CD4-positive, alpha-beta T cell treated with Interleukin-10 for 1 hour (primary cell): ENCODE measurements at regions not wholly inside any gene's neighbourhood (a gene's known extent, or its start where the extent isn't known, plus 50 kb on each side); places are given as distances from the start of the nearest gene placed in this dataset.

Experiments used
- DNase-seq: peaks from one replicate; pipeline ENCODE4 v3.0.0-alpha.2; 2020

DNA sequence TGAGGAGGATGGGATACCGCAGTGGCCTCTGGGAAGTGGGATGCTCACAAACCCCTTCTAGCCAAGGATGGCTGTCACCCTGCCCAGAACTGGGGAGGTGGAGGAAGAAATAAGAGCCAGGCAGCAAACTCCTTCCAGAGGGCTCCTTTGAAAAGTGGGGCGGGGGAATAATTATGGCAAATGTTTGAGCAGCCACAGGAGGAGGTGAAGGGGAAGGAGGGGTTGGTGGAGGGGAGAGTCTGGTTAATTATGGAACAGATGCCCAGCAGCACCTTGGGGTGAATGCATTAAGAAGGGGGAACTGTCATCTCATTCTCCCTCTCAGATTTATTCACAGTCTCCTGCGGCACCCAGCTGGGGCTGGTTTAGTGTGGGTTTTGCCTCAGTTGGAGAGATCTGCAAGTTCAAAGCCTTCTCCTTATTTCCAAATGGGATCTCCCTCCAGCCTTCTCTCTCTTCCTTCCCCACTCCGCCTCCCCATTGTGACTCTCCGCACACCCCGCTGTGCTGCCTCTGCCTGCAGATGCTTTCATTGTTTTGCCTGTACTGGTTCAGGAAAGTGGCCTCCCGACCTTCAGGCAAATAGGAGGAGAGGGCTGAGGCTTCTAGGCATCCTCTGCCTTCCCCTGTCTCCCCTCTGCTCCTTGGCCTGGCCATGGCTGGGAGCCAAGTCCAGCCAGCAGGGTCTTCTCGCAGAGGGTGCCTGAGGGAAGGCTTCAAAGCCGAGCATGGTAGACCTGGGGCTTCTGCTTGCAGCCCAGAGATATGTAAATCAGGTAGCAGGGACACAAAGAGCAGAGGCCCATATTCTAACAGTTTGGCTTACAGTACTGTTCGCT, 457.2 kb upstream of the MEX3C start:
- no peak for DNase-seq

DNA sequence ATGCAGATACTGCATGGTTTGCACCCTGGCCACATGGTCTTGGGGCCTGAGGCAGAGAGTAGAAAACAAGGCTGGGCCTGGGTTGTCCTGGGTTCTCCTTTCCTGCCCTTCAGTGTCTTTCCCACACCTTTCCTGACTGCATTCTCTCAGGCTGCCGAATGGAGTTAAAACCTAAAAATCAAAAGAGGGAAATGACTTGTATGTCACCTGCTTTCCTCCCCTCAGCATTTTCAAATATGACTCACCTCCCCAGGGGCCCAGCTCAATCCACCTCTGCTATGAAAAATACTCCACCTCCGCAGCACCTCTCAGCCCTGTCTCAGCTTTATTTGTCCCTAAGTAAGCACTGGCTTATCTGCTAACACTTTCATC, 457.8 kb upstream of the MEX3C start:
- no peak for DNase-seq

DNA sequence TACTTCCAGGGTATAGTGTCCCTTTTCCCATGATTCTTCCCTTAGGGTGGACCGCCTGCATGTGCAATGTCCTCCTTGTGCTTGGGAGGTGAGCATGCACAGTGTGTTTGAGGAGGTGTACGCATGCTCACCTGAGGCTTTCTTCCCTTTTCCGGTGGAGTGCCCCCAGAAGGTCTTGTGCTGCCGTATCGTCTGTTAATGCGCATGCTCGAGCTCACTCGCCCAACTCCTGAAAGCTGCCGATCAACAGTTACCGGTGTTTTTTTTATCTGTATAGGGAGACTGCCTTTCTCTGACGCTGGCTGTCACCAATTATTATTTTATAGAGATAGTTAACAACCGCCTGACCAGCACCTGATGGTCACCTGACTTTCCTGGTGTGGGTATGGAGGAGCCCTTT, 458.8 kb upstream of the MEX3C start:
- no peak for DNase-seq

DNA sequence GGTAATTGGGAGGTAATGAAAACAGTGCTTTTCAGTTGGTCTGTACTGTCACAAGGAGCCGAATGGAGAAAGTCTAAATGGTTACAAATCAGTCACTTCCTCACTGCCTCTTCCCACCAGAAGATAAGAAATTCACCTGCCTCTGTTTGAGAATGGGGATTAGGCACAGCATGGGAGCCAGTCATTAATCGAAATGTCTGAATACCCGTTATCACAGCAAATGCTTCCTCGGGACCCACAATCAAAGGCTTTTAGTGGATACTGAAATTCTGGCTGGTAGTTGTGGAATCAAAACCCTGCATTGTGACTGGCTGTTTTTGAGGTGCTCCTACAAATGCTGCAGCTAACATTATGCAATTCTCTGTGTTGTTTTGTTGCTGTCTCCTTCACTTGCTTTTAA, 461.0 kb upstream of the MEX3C start:
- DNase-seq: no peak

DNA sequence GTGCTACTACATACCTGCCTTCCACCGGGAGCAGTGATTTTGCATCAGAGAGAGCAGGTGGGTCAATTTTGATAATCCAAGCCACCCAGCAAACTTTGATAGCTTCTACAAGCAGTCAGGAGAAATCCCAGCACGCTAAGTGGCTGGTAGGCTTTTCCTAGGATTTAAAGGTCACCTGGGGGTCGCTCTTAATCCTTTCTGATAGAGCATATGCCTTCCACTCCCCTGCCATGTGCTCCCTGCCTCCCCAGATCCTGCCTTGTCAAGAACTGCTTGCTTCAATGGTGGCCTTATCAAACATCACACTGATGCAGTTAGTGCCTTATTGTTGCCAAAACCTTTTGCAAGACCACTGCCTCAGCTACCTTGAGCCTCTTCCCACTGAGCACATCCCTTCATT, 462.3 kb upstream of the MEX3C start:
- no peak for DNase-seq

DNA sequence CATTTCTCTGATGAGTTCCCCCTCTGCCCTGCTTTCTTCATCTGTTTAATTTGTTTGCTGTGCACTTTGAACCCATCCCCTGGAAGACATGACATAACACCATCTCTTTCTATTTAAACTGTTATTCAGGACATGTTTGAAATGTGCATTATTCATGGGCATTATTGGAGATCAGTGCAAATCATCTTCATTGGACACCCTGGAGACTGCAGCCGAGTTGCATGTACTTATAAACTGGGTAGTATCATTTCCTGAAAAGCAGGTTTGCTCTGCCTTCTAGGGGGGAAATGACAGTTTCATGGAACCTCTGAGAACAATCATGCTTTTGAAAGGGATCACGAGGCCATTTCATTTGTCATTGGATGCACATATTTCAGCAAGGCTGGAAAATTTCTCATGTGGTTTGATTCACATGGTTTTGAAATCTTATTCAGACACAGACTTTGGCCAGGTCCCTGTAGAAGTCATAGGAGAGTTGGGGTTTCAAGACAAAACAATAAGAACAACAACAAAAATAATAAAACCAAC, 462.8 kb upstream of the MEX3C start:
- DNase-seq: no peak

DNA sequence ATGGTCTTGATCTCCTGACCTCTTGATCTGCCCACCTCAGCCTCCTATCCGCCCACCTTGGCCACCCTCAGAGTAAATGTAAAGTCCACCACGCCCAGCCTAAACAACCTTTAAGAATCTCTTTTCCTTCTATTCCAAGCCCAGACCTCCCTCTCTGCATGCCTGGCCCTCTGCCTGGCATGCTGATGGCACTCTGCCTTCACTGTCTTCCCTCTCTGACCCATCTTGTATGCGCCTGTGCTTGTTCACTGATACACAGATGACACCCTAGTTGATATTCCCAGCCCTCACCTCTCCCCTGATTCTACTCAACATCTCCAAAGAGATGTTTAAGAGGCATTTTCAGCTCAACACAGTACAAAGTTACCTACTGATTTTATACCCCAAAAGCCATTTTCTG, 466.8 kb upstream of the MEX3C start:
- no peak for DNase-seq

DNA sequence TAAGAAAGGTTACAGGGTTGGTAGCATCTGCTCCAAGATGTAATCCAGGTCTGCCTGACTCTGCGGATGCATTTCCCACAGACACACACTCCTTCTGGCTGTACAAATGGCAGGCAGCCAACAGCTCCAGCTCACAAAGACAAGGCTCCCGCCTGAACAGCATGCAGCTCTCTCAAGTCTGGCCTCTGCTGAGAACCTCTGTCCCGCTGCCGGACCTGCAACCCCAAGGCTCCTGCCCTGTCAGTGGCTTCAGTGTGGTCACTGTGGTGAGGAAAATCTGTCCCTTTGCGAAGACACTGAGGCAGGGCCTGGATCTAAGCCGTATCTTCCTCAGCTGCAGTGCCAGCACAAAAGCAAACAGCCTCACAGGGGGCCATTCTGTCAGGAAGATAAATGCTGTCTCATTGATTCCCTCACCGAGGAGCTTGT, 469.3 kb upstream of the MEX3C start:
- DNase-seq: no peak

DNA sequence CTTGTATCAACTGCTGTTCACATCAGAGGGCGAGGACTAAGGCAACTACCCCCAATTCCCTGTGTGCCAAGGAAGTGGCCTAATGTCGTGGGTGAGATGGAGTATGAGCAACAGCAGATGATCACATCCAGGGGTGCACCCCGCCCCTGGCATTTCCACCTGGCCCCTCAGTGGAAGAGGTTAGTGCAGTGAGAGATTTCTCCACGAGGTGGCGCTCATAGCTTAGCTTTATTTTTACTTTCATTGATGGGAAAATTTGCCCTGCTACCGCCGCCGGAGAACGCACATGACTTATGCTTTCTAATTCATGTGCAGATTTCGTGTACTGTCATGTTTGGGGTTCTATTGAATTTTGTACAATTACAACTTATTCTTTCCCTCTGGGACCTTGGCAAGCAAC, 470.6 kb upstream of the MEX3C start:
- peak; percentile 21 for DNase-seq

DNA sequence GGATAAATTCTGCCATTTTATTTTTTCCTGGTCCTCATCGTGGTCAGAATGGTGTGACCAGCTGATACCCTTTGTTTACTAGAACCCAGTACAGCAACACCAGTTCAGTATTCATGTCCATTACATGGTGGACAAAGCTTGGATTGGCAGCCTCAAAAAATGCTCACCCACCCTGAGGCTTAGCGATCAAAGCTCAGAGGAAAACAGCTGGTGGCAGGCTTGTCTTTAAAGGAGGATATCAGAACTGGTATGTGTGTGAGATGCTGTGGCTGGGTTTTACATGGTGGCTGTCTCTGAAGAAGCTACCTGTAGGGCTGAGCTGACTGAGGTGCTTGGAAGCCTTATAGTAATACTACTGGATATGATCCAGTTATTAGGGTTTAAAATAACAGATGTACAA, 471.1 kb upstream of the MEX3C start:
- DNase-seq: no peak

DNA sequence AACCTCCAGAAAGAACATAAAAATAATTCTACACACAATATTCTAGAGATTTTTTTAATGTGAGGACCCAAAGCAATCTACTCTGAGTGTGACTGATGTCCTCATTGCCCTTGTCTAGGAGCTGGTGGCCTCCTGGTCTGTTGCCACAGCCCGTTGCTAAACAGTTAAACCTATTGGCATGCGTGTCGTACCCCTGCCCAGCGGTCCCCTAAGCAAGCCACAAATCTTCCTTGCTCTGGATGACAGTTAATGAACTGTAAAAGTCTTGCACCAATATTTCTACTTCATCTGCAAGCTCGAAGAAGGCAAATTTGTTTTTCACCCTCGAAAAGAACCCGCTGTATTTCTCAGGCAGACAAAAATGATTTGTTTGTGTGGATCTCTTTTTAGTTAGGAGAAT, 489.1 kb upstream of the MEX3C start:
- DNase-seq: no peak

DNA sequence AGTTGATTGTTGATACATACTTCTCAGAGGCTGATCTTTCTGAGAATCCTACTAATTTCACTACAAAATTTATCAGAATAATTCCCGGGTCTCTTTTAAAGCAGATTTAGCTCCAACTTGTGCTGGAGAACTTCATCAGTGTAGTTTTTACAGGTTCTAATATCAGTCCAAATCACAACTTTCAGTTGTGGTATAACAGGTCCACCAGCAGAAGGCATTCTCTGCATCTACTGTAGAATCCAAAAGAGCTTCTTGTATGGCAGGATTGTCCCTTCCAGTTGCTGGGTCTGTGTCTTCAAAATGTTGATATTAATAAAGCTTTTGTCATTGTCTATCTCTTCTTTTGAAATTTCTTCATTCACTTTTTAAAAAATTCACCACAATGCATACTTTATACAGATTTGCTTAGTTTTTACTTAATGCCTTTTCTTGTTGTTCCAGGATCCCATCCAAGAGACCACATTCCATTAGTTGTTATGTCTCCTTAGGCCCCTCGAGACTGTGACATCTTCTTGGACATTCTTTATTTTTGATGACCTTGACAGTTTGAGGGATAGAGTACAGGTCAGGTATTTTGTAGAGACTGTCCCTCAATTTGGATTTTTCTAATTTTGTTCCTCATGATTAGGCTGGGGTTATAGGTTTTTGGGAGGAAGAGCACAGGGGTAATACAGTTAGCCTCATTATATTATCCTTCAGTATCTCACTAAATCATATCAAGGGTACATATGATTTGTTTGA, 490.5 kb upstream of the MEX3C start:
- no peak for DNase-seq

DNA sequence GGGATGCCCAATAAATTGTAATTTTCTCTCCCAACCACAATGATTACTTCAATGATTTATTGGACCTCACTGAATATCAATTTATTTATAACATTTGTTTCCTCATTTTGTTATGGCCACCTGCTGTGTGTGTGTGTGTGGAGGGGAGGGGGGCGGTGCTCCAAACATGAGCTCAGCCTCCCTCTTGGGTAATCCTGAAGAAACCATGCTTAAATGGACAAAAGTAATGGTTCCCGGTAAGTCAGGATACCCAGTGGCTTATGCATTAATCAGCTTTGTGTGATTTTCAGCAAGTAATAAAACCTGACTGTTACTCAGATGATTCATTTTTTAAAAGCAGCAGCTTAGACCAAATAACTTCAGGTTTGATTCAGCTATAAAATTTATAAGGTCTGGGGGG, 495.1 kb upstream of the MEX3C start:
- no peak for DNase-seq

DNA sequence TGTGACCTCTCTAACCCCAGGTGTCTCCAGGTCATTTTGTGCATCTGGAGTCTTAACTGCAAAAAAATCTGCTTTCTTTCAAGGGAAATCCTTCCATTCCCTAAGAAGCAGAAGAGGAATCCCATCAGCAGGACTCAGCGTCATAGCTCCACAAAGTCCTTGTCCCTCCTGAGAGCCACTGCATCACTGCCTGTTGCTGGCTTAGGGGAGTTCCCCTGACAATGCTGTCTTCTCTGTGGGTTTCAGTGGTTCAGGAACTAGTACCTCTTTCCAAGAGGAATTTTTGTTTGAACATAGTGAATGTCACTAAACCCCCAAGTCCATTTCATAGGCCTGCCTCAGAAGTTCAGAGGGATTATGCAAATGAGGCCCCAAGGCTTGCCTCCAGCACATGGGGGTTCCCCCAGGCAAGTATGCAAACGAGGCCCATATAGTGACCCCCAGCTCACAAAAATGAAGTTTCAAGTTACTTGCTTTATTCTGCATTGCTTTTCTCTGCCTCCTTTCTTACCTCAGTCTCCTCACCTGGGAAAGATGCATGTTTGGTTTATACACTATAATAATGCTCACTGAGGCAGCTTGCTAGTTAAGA, 513.9 kb upstream of the MEX3C start:
- DNase-seq: no peak

DNA sequence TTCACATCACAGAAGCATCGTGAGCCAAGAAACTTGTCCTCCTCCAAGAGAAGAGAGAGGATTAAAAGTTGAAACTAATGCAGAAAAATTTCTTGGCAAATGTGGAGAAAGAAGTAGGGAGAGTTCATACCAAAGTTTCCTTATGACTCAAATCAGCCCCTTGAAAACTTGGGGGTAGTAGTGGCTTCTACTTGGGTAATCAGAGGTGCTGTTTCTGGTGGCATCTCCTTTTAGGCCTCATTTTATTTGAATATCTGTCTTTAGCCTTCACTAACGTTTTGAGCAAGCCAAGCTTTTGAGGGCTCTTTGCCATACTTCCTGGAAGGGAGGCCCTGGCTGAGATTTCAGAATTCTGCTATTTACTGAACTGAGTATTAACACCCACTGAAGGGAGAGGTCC, 515.3 kb upstream of the MEX3C start:
- no peak for DNase-seq

DNA sequence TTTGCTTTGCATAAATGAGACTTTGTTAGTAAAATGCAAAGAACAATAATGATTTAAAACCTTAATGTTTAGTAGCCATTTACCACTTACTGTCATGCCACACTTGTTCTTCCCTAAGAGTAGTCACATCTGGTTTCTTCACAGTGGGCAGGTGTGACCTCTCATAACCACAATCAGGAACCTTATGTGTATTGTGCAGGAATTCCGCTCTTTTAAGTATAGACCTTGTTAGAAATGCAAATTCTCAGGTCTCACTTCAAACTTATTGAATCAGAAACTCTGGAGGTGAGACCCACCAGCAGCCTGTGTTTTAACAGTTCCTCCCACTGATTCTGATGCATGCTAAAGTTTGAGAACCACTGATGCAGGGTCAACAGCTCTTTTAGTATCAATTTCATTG, 518.8 kb upstream of the MEX3C start:
- no peak for DNase-seq

DNA sequence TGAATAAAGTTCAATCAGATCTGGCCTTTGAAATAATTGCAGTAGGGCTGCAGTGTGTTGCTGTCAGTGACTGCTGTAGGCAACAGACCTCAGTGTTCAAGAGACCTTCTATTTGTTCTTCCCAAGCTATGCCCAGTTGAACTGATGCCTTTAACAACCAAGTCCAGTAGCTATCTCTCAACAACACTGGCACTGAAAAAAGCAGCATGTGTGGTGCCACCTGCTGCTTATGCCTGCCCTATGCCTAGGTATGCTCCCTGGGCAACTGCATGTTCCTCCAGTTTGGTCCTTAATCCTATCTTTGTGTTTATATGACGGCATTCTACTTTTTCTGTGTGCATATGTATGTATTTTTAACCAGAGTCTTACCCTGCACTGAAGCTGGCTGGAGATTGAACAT, 523.9 kb upstream of the MEX3C start:
- no peak for DNase-seq

DNA sequence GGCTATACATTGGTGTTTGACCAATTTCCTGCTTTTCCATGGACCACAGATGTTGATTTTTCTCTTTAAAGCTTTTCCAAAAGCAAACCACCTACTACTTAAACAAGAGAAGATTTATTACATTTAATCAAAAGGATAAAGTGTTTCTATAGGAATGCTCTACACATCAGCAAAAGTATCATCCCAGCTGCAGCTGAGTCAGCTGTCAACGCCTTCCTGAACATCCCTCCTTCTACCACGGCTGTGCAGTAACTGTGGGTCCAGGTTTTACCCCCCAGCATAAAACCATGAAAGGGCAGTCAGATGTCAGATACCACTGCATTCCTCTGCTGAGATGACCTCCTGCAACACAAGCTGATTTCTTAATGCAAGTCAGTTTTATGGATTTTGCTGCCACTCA, 524.5 kb upstream of the MEX3C start:
- no peak for DNase-seq

DNA sequence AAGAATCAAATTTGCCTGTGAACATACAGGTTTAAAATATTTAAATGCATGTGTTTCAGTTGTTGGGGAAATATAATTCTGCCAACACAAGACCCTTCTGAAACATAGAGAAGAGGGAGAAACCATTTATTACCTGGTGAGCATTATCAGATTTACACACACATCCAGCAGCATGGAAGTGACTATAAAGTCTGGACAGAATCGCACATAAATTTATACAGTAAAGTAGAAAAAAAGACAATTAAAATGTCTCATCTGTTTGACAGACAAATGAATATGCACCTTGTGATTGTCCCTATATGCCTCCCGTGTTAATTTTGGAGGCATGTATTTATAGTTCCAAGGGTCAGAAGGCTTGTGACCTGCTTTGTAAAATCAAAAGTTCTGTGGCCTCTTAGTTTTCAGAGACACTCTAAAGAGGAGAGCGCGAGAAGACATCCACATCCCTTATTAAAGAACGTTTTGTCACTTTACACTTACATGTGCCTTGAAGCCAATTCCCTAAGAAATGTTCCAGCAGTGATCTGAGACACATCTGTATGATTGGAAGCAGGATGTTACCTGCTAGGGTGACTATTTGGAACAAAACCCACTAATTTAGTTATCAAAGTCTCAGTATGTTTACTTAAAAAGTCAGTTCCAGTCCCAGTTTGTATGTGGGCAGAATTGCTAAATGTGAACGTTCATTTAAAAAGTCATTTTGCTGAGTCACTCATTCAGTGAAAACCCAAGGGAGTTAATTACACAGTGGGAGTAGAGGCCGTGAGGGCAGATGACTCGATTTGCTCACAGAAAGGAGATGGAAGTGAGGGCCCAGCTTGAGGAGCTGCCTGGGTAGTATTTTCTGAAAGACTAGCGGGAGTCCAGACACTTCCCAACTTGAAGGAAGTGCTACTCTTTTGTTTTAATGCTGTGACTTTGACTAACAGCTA, 527.6 kb upstream of the MEX3C start:
- DNase-seq: no peak

DNA sequence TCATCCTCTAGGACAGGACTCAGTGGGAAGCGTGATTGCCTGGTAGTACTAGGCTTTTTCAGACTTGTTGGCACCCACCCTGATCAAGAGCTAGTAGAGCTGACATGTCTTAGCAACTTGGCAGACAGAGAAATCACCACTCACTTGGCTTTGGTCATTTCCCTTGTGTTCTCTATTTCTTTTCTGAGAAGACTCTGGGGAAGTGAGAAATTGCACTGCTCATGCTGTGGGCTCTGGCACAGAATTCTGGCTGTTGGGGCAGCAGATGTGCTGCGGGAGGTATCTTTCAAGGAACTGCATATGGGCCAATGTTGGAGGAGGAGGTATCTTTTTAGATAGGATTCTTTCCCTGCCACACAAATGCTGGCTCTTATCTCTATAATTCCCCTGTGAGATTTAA, 529.1 kb upstream of the MEX3C start:
- no peak for DNase-seq

DNA sequence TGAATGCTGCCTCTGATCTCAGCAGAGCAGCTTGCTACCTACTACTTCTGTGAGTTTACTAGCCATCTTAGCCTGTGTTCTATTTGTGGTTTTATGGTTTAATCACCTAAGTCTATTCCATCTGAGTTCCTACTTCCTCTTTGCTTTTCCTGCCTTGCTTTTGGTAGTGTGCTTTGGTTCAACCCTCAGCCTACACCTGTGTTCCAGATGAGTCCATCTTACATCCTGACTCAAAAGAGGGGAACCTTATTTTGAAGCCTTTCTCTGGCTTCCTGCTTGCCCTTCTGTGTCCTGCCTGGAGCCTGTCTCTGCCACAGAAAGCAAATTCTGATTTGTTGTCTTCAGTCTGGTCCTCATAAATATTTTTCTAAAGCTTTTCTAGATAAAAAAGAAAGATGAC, 530.3 kb upstream of the MEX3C start:
- no peak for DNase-seq

DNA sequence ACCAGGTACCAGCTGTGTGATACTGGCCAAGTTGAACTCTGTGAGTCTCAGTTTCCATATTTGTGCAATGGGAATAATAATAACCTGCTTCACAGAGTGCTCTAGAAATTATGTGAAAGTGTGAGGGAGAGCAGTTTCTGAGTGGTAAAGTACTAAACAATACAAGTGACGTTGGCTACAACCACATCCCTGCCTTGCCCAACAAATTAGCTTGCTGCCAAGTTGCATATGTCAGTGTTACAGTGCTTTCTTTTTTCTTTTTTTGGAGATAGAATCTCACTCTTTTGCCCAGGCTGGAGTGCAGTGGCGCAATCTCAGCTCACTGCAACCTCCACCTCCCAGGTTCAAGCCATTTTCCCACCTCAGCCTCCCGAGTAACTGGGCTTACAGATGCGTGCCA, 533.6 kb upstream of the MEX3C start:
- DNase-seq: no peak

DNA sequence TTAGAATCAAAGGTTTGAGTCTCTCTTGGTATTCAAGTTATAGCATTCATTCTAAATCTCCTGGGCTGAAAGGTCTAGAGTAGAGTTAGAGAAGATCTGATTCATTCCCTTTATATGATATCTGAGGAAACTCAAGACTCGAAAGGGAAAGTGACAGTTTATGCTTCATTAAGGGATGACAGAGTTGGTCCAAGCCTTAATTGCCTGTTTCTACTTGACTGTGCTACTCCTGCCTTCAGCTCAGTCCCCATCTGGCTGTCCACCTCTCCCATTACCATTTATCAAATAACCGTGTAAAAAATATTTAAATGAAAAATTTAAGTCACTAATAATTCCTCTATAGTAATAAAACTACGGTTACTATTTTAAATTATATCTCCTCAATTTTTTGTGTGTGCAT, 537.1 kb upstream of the MEX3C start:
- DNase-seq: no peak
